Stimulated activated naive CD4-positive, alpha-beta T cell (primary cell): ENCODE measurements at regions not wholly inside any gene's neighbourhood (a gene's known extent, or its start where the extent isn't known, plus 50 kb on each side); places are given as distances from the start of the nearest gene placed in this dataset.

Experiments used
- DNase-seq, 6 experiments: peaks; one replicate each; lab custom pipeline; 2025; lab: John Stamatoyannopoulos, UW

DNA sequence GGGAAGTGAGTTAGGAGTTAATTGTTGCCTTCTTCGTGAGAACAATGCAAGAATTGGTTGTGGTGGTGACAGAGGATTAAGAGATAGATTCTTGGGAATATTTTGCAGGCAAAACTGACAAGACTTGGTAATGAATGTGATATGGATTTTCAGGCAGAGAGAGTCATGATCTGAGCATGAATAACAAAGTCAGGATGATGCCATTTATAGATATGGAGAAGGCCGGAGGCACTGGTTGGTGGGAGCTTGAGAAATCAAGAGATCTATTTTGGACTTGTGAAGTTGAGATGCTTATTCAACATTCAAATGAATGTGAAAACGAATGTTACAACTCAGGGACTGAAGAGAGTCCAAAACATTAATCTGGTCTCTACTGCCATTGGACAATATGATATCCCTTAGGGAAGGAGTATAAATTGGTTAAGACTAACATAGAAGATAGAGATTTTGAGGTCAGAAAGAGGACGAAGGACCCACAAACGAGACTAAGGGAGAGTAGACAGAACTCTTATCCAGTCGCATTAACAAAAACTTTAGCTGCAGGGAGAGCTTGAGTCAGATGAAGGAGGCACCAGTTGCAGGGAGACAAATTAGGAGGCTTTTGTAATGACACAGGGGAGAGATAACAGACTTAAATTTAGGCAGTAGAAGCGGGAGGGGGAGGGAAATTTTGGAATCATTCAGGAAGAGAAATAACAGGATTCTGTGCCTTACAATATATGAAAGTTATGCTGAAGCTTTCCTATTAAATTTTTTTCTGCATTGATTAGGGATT lies 1090.6 kb downstream of the GALC start:
- DNase-seq, result no peak

DNA sequence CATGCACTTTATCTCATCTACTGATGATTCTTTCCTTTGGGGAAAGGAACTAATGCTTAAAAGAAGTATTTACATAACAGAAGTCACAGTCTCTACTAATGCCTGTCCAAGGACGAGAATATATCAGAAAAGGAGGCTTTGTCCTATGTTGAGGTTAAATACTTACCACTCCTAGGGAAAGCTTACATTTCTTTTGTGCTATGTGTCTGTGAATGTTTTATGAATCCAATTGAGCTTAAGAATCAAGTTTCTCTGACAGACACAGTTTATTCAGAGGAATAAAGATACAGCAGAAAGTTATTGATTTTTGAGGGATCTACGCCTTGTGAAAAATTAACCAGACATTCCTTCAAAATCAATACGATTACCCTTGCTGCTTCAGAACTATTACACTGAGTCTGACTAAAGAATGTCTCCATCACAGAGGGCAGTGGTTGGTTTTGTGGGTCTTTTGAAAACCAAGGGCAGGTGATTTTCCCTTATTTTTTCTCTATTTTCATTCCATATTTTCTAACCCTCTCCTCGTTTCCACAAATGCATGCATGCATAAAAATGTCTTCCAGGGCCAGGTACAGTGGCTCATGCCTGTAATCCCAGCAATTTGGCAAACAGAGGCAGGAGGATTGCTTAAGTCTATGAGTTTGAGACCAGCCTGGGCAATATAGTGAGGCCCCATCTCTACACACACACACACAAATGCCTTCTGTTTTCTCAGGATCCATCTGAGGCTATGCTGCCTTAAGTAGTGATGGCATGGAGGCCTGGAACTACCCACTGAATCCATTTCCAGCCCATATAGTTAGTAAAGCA lies 1095.1 kb downstream of the GALC start:
- DNase-seq, result no peak

DNA sequence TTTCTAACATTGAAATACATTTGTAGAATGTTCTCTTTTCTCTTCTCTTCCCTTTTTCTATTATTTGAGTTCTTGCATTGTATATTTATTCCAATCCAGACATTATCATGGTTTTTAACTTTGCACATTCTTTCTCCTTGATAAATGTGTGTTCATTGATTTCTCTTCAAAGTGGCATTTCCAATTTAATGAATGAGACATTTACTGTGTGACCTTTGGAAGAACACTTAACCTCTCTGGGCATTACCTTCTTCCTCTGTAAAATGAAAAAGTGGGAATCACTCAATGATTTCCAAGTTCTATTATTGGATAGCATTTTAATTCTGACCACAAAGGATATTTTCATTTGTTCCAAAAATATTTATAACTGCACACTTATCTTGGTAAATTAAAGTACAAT lies 1095.8 kb downstream of the GALC start:
- DNase-seq, result no peak

DNA sequence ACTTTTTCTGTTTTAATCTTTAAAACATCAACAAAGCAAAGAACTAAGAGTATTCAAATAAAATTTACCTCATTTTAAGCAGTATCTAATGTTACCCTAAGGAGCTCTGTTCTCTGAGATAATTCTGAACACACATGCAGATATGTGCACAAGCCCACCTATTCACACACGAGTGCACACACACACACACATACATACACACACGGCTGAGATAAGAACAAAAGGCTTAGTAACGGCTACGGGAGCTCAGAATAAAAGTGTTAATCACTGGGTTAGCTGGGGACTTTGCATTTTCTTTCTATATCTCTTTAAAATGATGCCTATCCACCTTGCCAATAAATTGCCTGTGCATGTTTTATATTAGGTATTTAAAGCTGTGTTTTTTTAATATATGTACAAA lies 1096.3 kb downstream of the GALC start:
- no peak for DNase-seq

DNA sequence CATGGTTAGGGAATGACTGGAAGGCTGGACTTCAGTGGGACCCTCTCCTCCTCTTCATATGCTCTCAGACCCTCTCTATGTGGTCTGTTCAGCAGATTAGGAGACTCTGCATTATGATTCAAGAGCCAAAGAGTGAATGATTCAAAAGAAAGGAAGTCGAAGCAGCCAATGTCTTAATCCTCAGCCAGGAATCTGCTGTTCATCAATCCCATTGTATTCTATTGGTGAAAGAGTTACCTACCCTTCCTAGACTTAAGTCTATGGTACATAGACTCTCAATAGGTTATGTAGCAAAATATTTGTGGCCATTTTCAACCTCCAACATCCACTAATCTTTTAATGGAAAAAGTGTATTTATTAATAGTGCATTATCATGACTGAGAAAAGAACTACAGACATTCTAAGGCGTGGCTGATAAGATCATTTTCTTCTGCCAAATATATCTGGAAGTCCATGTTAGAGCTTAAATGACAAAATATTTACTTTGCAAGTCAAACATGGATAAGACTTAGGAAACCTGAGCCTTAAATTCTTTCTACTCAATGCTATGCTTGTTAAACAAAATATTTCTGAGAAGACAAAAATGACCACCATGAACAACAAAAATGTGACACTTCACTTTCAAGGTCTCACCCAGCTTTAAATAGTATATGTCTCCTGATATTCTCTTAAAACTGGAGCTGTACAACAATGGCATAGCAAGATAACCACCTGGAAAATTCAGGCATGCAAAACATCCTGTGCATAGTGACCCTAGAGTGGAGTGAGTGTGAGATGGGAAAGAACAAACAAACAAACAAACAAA lies 1100.6 kb downstream of the GALC start:
- no peak for DNase-seq

DNA sequence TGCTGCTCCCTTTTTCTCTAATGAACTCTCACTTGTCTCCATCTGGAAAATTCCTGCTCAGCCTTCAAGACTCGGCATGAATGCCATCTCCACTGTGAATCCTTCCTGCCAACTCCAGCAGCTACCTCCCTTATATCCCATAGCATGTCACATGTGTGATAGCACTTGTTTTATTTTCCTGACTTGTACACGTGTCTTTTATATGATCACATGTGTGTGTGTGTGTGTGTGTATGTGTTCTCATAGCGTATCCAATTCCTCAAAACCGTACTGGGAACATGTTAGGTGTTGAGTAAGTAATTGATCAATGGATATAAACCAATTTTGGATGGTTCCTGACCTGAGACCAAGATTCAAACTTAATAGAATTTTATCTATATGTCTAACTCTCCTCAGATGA lies 1107.7 kb downstream of the GALC start:
- DNase-seq, result no peak

DNA sequence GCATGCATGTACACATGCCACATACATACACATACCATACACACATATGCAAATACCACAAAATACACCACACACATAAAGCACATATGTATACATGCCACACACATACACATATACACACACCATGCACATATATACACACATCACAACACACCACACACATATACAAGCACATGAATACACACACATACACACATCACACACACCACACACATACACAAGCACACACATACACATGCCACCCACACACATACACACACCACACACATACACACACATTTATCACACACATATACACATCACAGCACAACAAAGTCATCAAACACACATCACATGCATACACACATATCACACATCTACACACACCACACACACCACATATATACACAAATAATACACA lies 1108.5 kb downstream of the GALC start:
- no peak for DNase-seq

DNA sequence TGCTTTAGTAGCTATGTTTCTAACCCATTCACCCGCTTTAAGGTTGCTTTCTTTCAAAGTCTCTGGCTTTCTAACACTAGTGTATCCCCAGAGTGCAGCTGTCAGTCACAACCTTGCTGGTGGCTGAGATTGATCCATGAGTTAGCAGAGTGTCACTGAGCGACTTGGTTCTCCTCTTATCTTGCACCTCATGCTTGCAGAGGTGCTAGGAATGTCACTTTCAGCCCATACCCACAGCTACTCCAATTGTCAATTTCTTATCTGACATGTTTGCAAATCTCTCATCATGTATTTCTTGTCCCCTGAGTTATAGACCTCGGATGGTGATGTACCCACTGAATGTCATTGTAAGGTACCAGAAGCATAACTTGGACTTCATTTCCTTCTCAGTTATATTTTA lies 1110.2 kb downstream of the GALC start:
- DNase-seq, result no peak

DNA sequence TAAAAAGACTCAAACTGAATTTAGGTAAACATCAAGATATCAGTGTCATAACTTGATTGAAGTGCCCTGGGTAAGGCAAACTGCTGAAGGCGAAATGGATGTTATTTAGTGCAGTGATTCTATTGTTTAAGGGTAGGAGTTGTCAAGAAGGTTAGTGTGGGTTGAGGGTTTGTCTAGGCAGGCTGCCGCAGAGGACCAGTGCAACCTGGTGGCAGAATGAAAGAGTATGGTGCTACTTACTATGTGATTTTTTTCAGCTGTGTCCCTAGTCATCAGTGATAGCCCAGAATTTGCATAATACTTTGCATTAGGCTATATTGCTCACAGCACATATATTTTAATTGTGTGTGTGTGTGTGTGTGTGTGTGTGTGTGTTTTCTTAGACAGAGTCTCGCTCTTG lies 1127.0 kb downstream of the GALC start:
- no peak for DNase-seq

DNA sequence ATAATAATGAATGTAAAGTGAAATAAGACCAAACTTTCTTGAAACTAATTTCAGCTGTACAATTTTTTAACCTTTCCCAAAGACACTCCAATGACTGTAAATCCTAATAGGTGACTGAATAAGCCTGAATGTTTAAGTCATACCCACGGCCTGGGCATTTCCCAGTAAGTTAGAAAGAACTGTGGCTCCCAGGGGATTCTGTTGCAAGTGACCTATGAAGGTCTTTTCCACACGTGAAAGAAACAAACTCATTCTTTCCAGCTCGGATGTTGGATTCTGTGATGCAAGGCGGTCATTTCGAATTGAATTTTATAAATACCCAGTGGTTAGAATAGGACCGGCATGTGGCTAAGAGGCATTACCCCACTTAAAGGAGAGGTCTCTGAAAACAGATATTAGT lies 1134.4 kb downstream of the GALC start:
- DNase-seq, result no peak

DNA sequence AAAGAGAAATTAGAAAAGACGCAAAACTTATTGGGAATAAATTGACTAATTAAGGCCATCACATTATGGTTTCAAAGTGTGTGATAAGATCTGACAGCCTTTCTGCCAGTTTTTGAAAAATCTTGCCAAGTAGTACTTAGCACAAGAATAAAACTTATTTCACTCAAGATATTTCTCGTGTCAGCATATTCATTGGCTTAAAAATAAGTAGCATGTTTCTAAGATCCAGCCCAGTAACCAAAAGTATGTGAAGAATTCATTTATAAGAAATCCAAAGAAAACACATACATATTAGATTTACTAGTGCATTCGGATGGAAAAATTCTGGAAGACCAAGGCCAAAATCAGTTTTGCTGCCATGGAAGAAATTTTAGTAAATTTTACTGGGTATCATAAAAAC lies 1135.0 kb downstream of the GALC start:
- no peak for DNase-seq

DNA sequence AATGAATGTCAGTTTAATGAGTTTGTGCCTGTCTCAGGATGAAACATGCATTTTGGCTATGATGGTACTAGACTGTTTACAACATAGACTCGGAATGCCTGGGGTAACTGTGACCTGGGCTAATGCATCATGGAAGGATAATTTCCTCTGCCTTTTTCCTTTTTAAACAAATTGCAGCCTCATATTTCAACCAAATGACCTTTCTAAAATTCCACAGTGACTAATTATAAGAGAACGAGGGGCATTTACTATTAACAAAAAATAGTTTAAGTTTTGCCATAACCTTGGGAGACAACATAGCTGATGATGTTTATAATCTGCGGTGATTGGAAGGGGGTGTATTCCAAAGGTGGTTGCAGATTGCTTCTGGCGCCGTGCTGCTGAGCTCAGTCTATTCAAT lies 1140.5 kb downstream of the GALC start:
- no peak for DNase-seq

DNA sequence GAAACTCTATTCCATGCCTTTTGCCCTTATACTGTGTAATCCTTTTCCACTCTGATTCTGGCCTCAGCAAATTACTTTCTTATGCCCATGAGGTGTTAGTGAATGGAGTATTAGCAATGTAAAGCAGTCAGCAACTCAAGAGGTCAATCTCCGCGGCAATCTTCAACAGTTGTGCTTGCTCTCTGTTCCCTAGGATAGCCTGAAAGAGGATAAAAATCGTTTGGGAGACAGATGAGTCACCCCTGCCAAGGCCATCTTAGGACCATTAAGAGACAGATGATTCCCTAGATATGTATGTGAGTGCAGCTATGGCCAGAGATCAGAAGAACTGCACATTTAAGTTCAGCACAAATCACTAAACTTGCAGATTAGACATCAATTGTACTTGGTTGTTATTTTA lies 1145.8 kb downstream of the GALC start:
- DNase-seq, result no peak

DNA sequence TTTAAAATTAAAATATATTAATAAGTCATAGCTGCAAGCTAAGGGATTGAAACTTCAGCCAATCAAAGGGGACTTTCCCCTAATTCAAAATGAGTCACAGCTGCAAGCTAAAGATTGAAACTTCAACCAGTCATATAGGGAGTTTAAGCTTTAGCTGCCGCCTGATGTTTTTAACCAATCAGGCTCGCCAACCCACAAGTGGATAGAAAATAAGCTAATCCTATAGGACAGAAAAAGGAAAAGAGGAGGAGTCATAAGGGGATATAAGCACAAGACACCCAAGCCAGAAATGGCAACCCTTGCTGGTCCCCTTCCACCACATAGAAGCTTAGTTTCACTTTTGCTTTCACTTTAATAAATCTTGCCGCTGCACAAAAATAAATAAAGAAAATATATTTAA lies 1154.6 kb downstream of the GALC start:
- no peak for DNase-seq

DNA sequence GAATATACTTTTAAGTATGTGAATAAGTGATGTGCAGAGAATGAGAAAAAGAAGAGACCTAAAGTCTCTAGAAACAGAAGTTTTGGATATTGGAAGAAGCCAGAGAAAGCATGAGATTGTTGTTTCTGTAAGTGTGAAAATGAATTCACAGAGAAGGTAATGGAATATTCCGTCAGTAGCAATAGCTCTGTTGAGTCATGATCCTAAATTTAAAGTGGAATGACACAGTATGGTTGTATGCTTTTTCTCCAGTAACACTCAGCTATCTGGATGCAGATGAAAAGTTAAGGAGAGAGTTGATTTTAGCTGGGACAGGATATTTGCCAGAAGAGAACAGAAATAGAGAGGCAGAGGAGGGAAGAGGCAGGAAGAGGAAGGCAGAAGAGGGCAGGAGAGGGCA lies 1166.3 kb downstream of the GALC start:
- DNase-seq, result no peak

DNA sequence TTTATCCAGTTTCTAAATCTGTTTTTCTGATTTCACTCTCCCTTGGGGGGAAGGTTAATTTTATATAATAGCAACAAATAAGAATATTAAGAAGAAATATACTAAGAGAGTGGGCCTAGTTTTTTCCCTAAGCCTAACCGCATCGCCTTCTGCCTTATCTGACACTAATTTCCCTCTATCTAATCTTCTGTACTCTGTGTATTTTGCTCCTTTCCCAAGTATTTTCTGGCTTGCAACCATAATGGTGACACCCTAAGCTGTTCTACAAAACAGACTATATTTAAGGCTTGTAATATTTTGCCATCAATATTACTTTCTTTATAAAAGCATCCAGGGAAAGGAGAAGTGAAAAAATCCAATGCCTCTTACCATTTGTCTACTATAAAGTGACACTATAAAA lies 1168.8 kb downstream of the GALC start:
- no peak for DNase-seq

DNA sequence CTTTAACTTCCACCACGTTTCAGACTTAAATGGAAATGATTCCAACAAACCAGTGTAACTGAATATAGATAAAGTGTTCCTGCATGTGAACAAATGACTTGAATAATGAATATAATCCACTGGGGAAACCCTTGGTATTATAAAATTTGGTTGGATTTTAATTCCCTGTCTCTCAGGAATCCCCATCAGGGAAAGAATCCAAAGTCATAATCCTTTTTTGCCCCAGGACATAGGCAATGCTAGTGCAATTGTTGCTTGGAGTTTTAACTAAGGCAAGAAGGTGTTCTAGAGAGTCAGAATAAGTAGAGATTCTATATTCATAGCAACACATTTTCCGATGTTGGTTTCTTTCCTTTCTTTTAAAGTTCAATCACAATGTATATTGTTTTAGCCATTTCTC lies 1169.4 kb downstream of the GALC start:
- DNase-seq, result no peak

DNA sequence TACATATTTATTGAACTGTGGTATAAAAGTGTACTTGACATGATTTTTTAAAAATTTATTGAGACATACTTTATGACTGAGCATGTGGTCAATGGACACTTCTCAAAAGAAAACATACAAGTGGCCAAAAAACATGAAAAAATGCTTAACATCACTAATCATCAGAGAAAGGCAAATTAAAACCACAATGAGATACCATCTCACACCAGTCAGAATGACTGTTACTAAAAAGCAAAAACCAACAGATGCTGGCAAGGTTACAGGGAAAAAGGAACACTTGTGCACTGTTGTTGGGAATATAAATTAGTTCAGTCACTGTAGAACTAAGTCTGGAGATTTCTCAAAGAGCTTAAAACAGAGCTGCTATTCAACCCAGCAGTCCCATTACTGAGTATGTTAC lies 1177.6 kb downstream of the GALC start:
- DNase-seq, result no peak

DNA sequence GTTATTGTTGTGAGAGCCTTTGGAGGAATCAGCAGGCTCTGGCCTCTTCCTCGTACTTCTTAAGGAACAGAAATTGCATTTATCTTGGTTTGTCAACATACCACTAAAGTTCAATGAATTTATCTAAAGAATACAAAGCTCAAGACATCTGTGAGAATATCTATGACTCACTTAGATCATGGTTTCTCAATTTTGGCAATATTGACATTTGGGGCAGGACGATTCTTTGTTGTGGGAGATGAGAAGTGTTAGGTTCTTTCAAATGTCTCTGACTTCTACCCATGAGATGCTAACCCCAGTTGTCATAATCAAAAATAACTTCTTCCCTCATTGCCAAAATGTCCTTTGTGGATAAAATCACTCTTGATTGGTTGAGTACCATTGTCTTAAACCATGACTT lies 1190.3 kb downstream of the GALC start:
- DNase-seq, result no peak

DNA sequence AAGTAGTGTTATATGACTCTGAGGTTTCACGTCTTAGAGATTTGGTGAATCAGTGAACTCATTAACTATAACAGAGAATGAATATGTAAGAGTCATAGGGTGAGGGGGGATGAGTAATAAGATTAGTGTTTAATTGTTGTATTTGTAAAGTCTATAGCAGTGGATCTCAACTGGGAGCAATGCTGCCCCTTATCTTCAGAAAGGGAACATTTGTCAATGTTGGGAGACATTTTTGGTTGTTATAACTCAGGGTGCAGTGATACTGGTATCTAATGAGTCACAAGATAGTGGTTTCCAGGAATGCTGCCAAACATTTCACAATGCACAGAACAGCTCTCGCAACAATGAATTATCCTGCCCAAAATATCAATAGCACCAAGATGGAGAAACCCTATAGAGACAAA lies 1193.7 kb downstream of the GALC start:
- no peak for DNase-seq

DNA sequence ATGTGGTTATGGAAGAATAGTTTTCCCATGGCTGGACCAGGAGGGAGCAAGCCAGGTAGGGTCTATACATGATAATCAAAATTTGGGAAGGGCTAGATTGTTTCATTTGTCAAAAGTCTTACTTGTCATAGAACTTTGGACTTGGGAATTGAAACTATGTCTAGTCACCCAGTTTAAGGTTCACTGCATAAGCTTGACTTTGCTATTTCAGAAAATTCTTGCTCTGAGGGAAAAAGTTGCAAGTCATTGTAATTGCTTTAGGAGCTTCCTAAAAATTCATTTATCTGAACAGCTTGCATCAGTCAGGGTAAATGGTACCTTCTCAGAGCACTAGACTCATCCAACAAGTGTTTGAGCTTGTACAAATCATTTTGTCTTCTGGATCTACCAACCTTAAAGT lies 1194.7 kb downstream of the GALC start:
- no peak for DNase-seq

DNA sequence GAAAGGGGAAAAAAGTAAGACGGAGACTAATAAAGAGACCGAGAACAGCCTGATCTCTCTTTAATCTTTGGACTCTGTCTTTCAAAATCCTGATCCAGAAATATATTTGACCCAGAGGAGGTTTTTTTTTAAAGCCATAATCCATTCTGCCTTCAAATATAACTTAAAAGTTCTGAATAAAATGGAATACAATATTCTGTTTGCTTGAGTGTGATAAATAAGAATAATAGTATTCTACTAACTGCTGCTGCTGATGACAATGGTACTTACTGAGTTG lies 1196.0 kb downstream of the GALC start:
- no peak for DNase-seq
